GM23338 (cell line): ENCODE measurements at regions not wholly inside any gene's neighbourhood (a gene's known extent, or its start where the extent isn't known, plus 50 kb on each side); places are given as distances from the start of the nearest gene placed in this dataset.

Experiments used
- CREB1 ChIP-seq: fragments of 250-450 bp; sonication (Bioruptor Pico); IDR thresholded peaks from 2 replicates; pipeline ENCODE4 v1.5.0; 2020; ENCODE audit warnings: low read depth, mild to moderate bottlenecking, moderate library complexity
- EZH2 ChIP-seq: fragments of 200-600 bp; sonication (generic); IDR thresholded peaks from one replicate; pipeline ENCODE4 v1.8.0; 2017; ENCODE audit warnings: antibody characterized with exemption, mild to moderate bottlenecking, low read depth; ENCODE audit not compliant: unreplicated experiment
- EZH2phosphoT487 ChIP-seq: fragments of 200-600 bp; sonication (generic); IDR thresholded peaks from one replicate; pipeline ENCODE4 v1.8.1; 2018; ENCODE audit warnings: antibody characterized with exemption; ENCODE audit not compliant: unreplicated experiment
- JUNB ChIP-seq: IDR thresholded peaks from one replicate; pipeline ENCODE4 v1.6.1; 2016; ENCODE audit warnings: antibody characterized with exemption; ENCODE audit not compliant: unreplicated experiment
- POLR2AphosphoS5 ChIP-seq: IDR thresholded peaks from 2 replicates; pipeline ENCODE4 v1.6.1; 2016; ENCODE audit warnings: antibody characterized with exemption, low read depth
- TF ChIP-seq, protein P1 (sequence below), 2 experiments: fragments of 200-600 bp in 1 of 2; sonication (generic) in 1 of 2; conservative IDR thresholded peaks; 2 replicates each; pipeline versions ENCODE4 v1.5.1 to v1.6.1; 2016 to 2017; ENCODE audit warnings: antibody characterized with exemption in 2 of 2, low read depth in 2 of 2, mild to moderate bottlenecking in 2 of 2, moderate library complexity in 1 of 2
- TF ChIP-seq, protein P2 (sequence below): fragments of 250-450 bp; sonication (Bioruptor Pico); IDR thresholded peaks from 2 replicates; pipeline ENCODE4 v1.5.0; 2020; ENCODE audit warnings: mild to moderate bottlenecking, moderate library complexity
- TF ChIP-seq, protein P3 (sequence below): IDR thresholded peaks from one replicate; pipeline ENCODE4 v1.6.1; 2018; ENCODE audit warnings: antibody characterized with exemption; ENCODE audit not compliant: unreplicated experiment

DNA sequence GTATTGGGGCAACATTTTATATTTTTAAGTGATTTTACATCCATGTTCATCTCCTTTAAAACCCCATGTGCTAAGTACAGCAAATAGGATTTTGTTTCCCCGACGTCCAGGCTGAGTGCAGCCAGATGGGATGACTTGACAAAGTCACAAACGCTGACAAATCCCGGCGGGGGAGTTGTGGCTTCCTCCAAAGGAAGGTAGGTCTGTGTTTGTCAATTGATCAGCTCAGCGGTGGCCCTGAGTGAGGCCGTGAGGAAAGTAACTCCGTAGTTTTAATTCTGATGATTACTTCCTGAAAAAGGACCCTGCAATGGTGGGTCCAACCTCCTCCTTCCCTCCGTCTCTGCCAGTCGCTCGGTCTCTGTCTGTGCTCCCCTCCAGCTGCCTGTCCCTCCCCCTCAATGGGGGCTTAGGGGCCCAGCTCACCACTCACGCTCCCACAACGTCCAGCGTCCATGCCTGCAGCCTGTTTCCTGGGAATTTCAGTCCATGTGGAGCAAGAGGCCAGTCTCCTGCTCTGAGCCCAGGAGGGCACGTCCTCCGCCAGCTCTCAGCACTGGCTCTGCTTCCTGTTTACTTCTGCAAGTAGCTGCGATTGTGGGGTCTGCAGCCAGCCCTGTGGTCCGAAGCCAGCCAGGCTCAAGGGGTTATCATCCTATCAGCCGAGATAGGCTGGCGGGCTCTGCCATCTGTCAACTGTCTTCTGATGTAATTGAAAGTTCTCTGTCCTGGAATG is 209.4 kb upstream of the FOXF1 start:
- no peak for TF ChIP-seq CREB1
- TF ChIP-seq EZH2, result no peak
- TF ChIP-seq, protein P1, sequence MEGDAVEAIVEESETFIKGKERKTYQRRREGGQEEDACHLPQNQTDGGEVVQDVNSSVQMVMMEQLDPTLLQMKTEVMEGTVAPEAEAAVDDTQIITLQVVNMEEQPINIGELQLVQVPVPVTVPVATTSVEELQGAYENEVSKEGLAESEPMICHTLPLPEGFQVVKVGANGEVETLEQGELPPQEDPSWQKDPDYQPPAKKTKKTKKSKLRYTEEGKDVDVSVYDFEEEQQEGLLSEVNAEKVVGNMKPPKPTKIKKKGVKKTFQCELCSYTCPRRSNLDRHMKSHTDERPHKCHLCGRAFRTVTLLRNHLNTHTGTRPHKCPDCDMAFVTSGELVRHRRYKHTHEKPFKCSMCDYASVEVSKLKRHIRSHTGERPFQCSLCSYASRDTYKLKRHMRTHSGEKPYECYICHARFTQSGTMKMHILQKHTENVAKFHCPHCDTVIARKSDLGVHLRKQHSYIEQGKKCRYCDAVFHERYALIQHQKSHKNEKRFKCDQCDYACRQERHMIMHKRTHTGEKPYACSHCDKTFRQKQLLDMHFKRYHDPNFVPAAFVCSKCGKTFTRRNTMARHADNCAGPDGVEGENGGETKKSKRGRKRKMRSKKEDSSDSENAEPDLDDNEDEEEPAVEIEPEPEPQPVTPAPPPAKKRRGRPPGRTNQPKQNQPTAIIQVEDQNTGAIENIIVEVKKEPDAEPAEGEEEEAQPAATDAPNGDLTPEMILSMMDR (conservative IDR thresholded peaks at IDR 0.05; ENCODE audit: low read depth in 2 of 2), result no peak
- TF ChIP-seq, protein P2, sequence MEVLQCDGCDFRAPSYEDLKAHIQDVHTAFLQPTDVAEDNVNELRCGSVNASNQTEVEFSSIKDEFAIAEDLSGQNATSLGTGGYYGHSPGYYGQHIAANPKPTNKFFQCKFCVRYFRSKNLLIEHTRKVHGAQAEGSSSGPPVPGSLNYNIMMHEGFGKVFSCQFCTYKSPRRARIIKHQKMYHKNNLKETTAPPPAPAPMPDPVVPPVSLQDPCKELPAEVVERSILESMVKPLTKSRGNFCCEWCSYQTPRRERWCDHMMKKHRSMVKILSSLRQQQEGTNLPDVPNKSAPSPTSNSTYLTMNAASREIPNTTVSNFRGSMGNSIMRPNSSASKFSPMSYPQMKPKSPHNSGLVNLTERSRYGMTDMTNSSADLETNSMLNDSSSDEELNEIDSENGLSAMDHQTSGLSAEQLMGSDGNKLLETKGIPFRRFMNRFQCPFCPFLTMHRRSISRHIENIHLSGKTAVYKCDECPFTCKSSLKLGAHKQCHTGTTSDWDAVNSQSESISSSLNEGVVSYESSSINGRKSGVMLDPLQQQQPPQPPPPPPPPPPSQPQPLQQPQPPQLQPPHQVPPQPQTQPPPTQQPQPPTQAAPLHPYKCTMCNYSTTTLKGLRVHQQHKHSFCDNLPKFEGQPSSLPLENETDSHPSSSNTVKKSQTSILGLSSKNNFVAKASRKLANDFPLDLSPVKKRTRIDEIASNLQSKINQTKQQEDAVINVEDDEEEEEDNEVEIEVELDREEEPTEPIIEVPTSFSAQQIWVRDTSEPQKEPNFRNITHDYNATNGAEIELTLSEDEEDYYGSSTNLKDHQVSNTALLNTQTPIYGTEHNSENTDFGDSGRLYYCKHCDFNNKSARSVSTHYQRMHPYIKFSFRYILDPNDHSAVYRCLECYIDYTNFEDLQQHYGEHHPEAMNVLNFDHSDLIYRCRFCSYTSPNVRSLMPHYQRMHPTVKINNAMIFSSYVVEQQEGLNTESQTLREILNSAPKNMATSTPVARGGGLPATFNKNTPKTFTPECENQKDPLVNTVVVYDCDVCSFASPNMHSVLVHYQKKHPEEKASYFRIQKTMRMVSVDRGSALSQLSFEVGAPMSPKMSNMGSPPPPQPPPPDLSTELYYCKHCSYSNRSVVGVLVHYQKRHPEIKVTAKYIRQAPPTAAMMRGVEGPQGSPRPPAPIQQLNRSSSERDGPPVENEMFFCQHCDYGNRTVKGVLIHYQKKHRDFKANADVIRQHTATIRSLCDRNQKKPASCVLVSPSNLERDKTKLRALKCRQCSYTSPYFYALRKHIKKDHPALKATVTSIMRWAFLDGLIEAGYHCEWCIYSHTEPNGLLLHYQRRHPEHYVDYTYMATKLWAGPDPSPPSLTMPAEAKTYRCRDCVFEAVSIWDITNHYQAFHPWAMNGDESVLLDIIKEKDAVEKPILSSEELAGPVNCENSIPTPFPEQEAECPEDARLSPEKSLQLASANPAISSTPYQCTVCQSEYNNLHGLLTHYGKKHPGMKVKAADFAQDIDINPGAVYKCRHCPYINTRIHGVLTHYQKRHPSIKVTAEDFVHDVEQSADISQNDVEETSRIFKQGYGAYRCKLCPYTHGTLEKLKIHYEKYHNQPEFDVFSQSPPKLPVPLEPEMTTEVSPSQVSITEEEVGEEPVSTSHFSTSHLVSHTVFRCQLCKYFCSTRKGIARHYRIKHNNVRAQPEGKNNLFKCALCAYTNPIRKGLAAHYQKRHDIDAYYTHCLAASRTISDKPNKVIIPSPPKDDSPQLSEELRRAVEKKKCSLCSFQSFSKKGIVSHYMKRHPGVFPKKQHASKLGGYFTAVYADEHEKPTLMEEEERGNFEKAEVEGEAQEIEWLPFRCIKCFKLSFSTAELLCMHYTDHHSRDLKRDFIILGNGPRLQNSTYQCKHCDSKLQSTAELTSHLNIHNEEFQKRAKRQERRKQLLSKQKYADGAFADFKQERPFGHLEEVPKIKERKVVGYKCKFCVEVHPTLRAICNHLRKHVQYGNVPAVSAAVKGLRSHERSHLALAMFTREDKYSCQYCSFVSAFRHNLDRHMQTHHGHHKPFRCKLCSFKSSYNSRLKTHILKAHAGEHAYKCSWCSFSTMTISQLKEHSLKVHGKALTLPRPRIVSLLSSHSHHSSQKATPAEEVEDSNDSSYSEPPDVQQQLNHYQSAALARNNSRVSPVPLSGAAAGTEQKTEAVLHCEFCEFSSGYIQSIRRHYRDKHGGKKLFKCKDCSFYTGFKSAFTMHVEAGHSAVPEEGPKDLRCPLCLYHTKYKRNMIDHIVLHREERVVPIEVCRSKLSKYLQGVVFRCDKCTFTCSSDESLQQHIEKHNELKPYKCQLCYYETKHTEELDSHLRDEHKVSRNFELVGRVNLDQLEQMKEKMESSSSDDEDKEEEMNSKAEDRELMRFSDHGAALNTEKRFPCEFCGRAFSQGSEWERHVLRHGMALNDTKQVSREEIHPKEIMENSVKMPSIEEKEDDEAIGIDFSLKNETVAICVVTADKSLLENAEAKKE (CRISPR knock-in tag), result no peak
- TF ChIP-seq POLR2AphosphoS5, result no peak
- TF ChIP-seq EZH2phosphoT487, result no peak
- TF ChIP-seq JUNB, result no peak
- TF ChIP-seq, protein P3, sequence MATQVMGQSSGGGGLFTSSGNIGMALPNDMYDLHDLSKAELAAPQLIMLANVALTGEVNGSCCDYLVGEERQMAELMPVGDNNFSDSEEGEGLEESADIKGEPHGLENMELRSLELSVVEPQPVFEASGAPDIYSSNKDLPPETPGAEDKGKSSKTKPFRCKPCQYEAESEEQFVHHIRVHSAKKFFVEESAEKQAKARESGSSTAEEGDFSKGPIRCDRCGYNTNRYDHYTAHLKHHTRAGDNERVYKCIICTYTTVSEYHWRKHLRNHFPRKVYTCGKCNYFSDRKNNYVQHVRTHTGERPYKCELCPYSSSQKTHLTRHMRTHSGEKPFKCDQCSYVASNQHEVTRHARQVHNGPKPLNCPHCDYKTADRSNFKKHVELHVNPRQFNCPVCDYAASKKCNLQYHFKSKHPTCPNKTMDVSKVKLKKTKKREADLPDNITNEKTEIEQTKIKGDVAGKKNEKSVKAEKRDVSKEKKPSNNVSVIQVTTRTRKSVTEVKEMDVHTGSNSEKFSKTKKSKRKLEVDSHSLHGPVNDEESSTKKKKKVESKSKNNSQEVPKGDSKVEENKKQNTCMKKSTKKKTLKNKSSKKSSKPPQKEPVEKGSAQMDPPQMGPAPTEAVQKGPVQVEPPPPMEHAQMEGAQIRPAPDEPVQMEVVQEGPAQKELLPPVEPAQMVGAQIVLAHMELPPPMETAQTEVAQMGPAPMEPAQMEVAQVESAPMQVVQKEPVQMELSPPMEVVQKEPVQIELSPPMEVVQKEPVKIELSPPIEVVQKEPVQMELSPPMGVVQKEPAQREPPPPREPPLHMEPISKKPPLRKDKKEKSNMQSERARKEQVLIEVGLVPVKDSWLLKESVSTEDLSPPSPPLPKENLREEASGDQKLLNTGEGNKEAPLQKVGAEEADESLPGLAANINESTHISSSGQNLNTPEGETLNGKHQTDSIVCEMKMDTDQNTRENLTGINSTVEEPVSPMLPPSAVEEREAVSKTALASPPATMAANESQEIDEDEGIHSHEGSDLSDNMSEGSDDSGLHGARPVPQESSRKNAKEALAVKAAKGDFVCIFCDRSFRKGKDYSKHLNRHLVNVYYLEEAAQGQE, result no peak
